Caki2 (cell line): ENCODE measurements at regions not wholly inside any gene's neighbourhood (a gene's known extent, or its start where the extent isn't known, plus 50 kb on each side); places are given as distances from the start of the nearest gene placed in this dataset.

ENCODE experiments used
- DNase-seq: peaks from one replicate; pipeline ENCODE4 v3.0.0-alpha.2; 2015; ENCODE audit warnings: low read depth
- in situ Hi-C: cut with HindIII; loops from 2 replicates; pipeline ENCODE4 v1.10.0; 2016; ENCODE audit warnings: low sequenced_read_pairs, low pct_unique_long_range_greater_than_20kb, mixed read lengths

DNA sequence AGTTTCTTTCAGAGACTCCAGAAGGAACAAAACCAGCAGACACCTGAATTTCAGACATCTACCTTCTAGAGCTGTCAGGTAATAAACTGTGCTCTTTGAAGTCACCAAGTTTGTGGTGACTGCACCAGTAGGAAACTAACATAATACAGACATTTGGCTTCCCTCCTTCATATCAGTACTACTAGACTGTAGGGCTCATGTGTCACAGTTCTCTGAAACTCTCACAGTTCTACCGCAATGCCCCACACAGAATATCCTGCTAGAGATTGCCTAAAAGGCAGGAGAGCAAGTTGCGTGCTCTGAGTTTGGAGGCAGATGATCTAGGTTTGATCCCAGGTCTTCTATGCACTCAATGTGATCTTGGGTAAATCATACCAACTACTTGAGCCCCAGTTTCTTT lies 205.0 kb upstream of the LRFN2 start:
- in situ Hi-C loops = no loop called here
- DNase-seq = no peak

GRCh38 chr6:40791004-40791403 lies 203.8 kb upstream of the LRFN2 start:
- DNase-seq = peak; percentile 65
- in situ Hi-C loops = no loop called here

GRCh38 chr6:40788661-40789655 lies 201.8 kb upstream of the LRFN2 start:
- in situ Hi-C loops = no loop called here
- DNase-seq = no peak

GRCh38 chr6:40782355-40782754 lies 195.2 kb upstream of the LRFN2 start:
- in situ Hi-C loops = no loop called here

GRCh38 chr6:40780637-40781036 lies 193.5 kb upstream of the LRFN2 start:
- in situ Hi-C loops = no loop called here
- no peak for DNase-seq

More at GRCh38 chr6:40782355-40782754, 195.2 kb upstream of the LRFN2 start:
- DNase-seq = no peak

- DNase-seq = no peak
These were observed 192.2 kb upstream of the LRFN2 start for GRCh38 chr6:40779409-40779808.

GRCh38 chr6:40778918-40779317 lies 191.8 kb upstream of the LRFN2 start:
- DNase-seq = no peak
- in situ Hi-C loops = no loop called here

More at GRCh38 chr6:40779409-40779808, 192.2 kb upstream of the LRFN2 start:
- in situ Hi-C loops = no loop called here

- no peak for DNase-seq
These were observed 191.0 kb upstream of the LRFN2 start for GRCh38 chr6:40778196-40778595.

GRCh38 chr6:40774932-40775331 lies 187.8 kb upstream of the LRFN2 start:
- no peak for DNase-seq
- in situ Hi-C loops = no loop called here

More at GRCh38 chr6:40778196-40778595, 191.0 kb upstream of the LRFN2 start:
- in situ Hi-C loops = no loop called here

DNA sequence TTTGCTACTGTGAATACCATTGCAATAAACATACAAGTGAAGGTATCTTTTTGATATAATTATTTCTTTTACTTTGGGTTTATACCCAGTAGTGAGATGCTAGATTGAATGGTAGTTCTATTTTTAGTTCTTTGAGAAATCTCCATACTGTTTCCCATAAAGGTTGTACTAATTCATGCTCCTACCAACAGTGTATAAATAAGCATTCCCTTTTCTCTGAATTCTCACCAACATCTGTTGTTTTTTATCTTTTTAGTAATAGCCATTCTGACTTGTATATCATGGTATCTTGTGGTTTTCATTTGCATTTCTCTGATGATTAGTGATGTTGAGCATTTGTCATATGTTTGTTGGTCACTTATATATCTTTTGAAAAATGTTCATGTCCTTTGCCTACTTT lies 183.6 kb upstream of the LRFN2 start:
- DNase-seq = no peak
- in situ Hi-C loops = no loop called here

- in situ Hi-C loops = no loop called here
- DNase-seq = no peak
These were observed 177.6 kb upstream of the LRFN2 start for GRCh38 chr6:40764726-40765125.

DNA sequence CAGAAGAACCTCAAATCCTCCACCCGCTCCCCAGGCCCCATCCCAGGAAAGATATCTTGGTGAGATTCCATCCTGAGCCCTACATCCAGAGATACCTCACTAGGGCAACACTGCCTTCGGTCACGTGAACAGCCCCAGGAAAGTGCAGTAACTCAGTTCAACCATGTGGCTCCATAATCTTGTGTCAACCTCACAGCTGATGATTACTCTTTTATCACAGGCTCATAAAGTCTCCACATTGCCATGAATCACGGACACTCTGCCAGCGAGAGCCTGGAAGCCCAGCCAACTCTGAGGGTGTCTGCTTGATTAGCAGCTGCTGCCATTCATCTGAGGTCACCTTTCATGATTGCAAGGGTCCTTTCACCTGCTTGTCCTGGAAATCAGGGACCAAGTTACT lies 175.8 kb upstream of the LRFN2 start:
- DNase-seq = no peak
- in situ Hi-C loops = no loop called here

GRCh38 chr6:40760887-40761286 lies 173.7 kb upstream of the LRFN2 start:
- no peak for DNase-seq
- in situ Hi-C loops = no loop called here

DNA sequence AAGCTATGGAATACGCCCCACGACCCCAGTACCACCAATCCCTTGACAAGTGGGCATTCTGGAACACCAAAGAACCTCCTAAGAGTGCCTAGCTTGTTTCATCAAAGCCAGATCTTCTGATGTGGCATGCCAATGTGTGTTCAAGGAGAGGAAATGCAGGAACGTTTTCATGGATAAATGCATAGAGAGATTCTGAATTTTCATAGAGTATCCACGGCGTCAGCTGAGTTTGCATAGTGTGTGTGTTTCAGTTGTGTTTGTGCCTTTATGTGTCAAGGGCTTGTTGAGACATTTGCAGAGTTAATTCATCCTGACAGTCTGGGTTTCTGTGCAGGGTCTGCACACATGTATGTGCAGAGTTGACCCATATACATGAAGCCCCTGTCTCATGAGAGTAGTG lies 172.7 kb upstream of the LRFN2 start:
- in situ Hi-C loops = no loop called here
- DNase-seq = no peak

DNA sequence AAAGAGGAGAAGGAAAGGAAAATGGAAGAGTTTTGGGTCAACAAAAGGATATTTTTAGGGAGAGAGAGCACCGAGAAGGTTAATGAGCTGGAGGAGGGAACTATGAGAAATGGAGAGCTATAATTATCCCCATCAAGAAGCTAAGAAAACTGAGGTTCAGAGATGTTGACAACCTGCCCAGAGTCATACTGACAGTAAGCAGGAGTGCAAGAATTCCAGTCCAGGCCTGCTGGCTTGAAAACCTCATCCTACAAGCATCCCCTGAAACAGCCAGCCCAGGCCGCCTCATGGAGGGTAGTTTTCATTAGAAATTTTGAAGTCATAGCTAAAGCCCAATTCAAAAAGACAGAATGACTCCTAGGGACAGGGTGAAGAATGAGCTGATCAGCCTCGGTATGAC lies 172.1 kb upstream of the LRFN2 start:
- no peak for DNase-seq
- in situ Hi-C loops = no loop called here

DNA sequence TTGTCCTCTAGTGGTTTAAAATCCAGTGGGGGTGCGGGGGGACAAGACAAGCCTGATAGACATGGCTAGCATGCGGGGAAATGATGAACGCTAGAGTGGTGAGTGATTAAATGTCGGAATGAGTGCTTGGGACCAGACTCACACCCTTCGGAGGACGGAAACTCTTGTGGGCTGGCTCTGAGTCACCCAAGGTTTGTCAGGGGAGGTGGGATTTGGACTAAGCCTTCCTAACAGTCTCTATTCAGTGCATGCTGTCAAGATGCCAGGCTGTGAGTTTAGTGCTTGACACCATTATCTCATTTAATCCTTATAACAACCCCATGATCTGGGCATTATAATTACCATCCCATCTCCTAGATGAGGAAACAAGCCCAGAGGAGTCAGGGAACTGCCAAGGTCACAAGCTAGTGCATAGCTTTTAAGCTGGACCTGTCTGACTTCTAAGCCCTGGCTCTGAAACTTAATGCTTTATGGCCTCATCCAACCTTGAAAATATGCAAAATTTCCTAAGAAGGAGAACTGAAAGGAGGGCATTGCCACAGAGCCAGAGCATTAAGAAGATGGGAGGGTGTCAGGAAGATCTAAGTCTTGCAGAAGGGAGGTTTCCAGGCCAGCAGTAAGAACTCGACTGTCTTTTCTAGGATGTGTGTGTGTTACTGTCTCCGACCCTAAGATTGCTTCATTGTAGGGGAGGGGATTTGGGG lies 168.7 kb upstream of the LRFN2 start:
- DNase-seq = no peak
- in situ Hi-C loops = no loop called here

GRCh38 chr6:40755046-40755681 lies 168.0 kb upstream of the LRFN2 start:
- in situ Hi-C loops = no loop called here
- no peak for DNase-seq

- DNase-seq = no peak
- in situ Hi-C loops = no loop called here
These were observed 167.4 kb upstream of the LRFN2 start for GRCh38 chr6:40754461-40755045.
